COLO668 (cell line): ENCODE measurements at regions not wholly inside any gene's neighbourhood (a gene's known extent, or its start where the extent isn't known, plus 50 kb on each side); places are given as distances from the start of the nearest gene placed in this dataset.
"Not testable (repeated sequence)": the region's sequence is repeated elsewhere in the genome, so short reads cannot be mapped to it uniquely, and the experiment has no call there.

Experiments
- DNase-seq: peaks from one replicate; lab custom pipeline; 2025; ENCODE audit not compliant: unreplicated experiment; lab: John Stamatoyannopoulos, UW

DNA sequence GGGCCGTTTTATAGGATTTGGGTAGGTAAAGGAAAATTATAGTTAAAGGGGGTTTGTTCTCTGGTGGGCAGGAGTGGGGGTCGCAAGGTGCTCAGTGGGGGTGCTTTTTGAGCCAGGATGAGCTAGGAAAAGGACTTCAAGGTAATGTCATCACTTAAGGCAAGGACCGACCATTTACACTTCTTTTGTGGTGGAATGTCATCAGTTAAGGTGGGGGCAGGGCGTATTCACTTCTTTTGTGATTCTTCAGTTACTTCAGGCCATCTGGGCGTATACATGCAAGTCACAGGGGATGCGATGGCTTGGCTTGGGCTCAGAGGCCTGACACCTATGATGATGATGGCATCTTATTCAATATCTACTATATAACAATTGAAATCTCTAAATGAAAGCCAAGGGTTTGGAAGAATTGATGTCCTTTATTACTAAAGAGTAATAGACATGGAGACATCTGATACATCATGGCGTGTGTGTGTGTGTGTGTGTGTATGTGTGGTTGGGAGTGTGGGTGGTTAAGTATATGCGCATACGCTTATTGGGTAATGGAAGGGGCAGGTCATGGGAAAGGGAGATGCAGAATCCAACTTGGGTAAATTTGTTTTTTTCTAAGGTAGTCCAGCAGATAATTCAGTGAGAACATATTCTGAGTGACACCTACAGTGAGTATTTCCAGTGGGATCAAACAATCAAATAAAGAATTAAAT is 236.9 kb upstream of the DUSP10 start:
- not testable (repeated sequence) for DNase-seq

DNA sequence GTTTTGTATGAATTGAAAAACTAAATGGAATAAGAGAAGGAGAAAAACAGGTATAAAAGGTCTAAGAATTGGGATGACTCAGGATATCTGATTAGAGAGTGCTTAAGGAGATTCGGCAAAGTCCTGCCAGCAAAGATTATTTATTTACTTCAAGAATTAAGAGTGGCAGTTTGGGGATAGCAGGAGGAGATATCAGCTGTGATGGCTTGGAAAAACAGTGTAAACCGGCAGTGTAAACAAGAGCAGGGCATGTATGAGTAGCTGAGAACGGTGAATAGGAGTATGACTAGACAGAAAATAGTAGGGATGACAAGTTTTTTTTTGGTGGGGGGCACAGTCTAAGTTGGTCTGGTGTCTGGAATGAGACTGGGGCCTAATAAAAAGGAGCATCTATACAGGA is 231.9 kb upstream of the DUSP10 start:
- not testable (repeated sequence) for DNase-seq

DNA sequence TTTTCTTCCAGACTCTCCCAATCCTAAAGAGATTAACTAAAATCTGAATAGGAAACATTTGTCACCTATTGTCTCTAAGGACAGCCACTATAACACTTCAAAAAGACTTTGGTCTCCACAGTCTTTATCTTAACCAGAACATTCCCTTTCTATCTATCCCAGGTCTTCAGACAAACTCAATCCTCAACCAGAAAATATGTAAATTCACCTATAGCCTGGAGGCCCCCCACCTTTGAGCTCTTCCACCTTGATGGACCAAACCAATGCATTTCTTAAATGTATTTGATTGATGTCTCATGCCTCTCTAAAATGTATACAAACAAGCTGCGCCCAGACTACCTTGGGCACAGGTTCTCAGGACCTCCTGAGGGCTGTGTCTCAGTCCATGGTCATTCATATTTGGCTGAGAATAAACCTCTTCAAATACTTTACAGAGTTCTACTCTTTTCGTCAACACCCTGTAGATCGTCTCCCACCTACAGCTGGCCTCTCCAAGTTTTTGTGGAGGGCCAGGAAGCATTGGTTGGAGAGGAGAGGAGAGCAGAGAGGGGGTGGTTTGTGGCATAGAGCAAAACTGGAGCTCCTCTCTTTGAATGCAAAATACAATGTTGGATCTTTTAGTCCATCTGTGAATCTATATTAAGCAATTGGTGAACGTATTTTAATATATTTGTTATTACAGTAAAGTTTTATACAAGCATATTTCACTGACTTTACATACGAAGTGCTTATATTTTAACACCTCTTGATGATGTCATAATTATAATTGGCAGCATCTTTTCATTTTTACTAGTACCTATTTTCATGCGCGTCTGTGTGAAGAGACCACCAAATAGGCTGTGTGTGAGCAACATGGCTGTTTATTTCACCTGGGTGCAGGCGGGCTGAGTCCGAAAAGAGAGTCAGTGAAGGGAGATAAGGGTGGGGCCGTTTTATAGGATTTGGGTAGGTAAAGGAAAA is 230.7 kb upstream of the DUSP10 start:
- DNase-seq = no peak

DNA sequence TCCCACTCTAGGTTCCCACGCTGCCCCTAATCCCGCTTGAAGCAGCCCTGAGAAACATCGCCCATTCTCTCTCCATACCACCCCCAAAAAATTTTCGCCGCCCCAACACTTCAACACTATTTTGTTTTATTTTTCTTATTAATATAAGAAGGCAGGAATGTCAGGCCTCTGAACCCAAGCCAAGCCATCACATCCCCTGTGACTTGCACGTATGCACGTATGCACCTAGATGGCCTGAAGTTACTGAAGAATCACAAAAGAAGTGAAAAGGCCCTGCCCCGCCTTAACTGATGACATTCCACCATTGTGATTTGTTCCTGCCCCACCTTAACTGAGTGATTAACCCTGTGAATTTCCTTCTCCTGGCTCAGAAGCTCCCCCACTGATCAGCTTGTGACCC is 229.1 kb upstream of the DUSP10 start:
- not testable (repeated sequence) for DNase-seq

DNA sequence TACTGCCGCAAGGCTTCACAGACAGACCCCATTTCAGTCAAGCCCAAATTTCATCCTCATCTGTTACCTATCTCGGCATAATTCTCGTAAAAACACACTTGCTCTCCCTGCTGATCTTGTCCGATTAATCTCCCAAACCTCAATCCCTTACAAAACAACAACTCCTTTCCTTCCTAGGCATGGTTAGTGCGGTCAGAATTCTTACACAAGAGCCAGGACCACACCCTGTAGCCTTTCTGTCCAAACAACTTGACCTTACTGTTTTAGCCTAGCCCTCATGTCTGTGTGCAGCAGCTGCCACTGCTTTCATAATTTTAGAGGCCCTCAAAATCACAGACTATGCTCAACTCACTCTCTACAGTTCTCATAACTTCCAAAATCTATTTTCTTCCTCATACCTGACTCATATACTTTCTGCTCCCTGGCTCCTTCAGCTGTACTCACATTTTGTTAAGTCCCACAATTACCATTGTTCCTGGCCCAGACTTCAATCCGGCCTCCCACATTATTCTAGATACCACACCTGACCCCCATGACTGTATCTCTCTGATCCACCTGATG is 227.5 kb upstream of the DUSP10 start:
- not testable (repeated sequence) for DNase-seq

DNA sequence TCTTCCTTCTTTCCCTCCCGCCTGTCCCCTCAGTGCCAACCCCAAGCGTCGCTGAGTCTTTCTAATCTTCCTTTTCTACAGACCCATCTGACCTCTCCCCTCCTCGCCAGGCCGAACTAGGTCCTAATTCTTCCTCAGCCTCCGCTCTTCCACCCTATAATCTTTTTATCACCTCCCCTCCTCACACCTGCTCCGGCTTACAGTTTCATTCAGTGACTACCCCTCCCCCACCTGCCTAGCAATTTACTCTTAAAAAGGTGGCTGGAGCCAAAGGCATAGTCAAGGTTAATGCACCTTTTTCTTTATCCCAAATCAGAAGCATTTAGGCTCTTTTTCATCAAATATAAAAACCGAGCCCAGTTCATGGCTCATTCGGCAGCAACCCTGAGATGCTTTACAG is 225.6 kb upstream of the DUSP10 start:
- DNase-seq = not testable (repeated sequence)

DNA sequence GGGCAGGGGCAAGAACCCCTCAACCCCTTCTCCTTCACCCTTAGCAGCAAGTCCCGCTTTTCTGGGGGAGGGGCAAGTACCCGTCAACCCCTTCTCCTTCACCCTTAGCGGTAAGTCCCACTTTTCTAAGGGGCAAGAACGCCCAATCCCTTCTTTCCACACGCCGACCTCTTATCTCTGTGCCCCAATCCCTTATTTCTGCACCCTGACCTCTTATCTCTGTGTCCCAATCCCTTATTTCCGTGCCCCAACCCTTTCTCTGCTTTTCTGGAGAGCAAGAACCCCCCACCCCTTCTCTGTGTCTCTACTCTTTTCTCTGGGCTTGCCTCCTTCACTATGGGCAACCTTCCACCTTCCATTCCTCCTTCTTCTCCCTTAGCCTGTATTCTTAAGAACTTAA is 225.0 kb upstream of the DUSP10 start:
- DNase-seq = not testable (repeated sequence)

DNA sequence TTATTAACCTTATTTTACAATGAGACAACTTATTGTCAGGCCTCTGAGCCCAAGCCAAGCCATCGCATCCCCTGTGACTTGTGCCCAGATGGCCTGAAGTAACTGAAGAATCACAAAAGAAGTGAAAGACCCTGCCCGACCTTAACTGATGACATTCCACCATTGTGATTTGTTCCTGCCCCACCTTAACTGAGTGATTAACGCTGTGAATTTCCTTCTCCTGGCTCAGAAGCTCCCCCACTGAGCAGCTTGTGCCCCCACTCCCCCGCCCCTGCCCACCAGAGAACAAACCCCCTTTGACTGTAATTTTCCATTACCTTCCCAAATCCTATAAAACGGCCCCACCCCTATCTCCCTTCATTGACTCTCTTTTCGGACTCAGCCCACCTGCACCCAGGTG is 224.0 kb upstream of the DUSP10 start:
- not testable (repeated sequence) for DNase-seq

DNA sequence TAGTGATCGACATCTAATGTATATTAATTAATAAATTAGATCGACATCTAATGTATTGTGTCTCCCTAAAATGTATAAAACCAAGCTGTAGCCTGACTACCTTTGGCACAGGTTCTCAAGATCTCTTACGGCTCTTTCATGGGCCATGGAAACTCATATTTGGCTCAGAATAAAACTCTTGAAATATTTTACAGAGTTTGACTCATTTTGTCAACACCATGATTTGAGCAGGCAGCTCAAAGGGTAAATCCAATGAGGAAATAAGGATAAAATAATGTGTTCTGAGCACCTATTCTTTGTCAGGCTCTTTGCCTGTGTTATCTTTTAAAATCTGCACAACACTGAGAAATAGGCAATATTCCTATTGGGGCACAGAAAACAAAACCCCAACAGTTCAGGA is 223.4 kb upstream of the DUSP10 start:
- no peak for DNase-seq

DNA sequence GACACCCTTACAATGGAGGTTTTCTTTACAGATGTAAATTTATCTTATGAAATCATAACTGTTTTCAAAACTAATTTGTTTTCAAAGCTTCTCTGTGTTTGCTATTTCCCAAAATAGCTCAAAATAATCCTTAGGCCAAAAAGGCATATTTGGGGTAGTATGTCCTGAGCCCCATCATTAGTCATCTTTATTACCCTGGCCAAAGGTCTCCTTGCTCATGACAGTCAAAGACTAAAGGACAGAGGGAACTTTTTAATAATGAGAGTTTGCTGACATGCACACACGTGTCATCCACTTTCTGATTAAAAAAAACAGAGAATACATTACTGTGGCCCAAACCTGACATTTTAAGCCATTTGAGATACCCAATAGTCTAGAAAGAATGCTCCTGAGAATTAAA is 221.9 kb upstream of the DUSP10 start:
- no peak for DNase-seq

DNA sequence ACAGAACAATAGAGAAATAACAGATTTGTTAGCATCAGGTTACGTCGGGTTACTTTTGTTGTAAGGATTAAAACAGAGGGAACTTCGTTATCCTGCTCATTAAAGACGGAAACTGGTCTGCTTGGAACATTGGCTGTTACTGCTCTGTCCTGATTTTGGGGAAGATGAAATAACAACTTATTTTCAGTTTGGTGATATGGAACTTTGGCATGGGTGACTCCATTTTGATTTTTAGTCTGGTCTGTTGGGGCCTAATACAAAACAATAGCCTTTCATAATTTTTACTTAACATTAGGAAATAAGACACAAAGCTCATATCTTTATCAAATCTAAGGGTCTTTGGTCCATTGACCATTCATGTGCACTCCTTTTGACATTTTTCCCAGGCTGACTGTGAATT is 220.5 kb upstream of the DUSP10 start:
- DNase-seq = no peak

DNA sequence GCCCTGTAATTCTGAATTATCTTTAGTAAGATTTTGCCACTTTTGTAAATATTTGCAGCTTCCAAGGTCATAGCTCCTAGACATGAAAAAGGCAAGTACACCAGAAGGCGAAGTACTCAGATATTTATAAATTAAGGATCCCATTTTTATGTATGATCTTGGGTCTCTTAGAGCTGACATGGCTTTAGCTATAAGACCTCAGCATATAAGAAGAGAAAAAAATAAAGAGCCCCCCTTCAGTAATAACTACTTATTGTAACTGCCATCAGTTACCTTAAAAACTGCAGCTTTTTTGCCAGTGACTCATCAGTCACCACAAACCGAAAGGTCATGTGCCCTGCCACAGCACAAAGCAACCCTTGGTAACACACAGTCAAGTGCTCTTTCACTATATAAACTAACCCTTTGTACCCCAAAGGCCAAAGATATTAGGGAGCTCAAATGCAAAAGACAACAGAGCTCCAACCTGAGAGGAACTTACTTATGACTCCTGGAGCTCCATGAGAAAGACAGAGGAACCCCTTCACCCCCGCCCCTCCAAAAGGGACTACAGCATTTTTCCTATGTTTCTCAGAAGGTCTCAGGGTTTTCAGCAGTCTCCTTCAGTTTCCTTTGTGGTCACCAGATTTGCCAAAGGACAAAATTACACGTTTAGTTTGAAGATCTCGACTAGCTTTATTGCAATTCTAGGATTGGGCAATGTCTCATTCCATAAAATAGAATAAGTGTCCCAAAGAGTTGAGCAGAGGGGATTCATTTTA is 219.8 kb upstream of the DUSP10 start:
- DNase-seq = no peak

DNA sequence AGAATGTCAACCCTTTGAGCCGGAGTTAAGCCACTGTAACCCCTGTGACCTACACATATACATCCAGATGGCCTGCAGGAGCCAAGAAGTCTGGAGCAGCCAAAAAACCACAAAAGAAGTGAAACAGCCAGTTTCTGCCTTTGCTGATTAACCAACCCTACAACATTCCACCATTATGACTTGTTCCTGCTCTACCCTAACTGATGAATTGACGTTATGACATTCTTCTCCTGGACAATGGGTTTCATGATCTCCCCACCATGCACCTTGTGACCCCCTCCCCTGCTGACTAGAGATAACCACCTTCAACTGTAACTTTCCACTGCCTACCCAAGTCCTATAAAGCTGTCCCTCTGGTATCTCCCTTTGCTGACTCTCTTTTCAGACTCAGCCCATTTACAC is 216.3 kb upstream of the DUSP10 start:
- DNase-seq = not testable (repeated sequence)

DNA sequence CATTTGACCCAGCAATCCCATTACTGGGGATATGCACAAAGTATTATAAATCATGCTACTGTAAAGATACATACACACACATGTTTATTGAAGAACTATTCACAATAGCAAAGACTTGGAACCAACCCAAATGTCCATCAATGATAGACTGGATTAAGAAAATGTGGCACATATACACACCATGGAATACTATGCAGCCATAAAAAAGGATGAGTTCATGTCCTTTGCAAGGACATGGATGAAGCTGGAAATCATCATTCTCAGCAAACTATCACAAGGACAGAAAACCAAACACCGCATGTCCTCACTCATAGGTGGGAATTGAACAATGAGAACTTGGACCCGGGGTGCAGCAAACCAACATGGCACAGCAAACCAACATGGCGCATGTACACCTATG is 215.5 kb upstream of the DUSP10 start:
- not testable (repeated sequence) for DNase-seq

DNA sequence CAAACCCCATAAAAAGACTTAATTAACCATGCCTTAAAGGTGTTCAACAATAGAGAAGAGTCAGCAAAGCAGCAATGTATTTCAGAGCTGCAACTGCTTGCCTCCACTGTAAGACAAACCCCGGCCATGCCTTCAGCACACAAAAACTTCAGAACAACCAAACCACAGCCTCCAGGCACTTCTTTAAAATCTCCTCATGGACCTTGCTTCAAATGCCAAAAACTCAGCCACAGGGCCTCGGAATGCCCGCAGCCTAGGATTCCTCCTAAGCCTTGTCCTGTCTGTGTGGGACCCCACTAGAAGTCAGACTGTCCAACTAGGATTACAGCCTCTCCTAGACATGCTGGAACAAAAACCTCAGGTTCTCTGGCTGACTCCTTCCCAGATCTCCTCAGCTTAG is 208.1 kb upstream of the DUSP10 start:
- DNase-seq = no peak

DNA sequence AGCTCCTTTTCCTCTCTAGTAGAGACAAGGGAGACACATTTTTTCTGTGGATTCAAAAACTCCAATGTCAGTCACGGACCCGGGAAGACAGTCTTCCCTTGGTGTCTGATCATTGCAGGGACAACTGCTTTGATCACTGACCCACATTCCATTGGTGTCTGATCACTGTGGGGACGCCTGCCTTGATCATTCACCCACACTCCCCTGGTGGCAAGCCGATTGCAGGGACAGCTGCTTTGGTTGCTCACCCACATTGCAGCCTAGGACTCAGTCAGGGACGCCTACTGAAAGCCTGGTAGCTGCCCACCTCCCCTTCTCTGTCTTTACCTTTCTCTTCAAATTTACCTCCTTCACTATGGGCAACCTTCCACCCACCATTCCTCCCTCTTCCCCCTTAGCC is 206.6 kb upstream of the DUSP10 start:
- DNase-seq = no peak

DNA sequence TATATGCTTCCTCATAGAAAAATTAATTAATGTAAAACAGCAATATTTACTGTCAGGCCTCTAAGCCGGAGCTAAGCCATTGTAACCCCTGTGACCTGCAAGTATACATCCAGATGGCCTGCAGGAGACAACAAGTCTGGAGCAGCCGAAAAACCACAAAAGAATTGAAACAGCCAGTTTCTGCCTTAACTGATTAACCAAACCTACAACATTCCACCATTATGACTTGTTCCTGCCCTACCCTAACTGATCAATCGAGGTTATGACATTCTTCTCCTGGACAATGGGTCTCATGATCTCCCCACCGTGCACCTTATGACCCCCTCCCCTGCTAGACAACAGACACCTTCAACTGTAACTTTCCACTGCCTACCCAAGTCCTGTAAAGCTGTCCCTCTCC is 205.8 kb upstream of the DUSP10 start:
- no peak for DNase-seq

DNA sequence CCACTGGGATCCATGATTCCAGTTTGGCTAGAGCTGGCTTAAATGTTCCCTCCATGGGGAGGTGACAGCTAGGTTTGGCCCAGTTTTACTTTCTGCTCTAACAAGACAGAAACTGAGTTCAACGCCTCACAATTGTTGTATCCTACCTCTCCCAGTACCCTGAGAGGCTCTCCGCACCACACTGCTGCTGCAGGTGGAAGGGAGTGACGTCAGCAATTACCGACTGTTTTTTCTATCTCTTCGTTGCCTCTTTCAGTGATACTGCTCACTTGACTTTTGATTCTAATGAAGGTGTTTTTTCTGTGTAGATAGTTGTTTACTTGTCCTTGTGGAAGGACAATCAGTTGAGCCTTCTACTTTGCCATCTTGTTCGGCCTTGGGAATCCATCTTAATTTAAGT is 204.9 kb upstream of the DUSP10 start:
- DNase-seq = no peak

DNA sequence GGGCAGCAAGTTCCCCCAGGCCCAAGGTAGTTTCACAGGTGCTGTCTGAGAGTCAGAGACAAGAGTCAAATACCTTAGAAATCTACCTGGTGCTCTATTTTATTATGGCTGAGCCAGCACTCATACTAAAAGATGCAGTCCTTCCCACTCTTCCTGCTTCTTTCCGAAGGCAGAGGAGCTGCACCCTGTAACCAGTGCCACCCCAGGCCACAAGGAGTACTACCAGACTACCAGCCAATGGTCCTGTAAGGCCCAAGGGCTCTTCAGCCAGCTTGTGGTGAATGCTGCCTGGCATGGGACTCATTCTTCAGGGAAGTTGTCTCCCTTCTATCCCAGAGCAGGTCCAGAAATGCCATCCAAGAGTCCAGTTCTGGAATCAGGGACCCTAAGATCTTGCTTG is 203.8 kb upstream of the DUSP10 start:
- no peak for DNase-seq

DNA sequence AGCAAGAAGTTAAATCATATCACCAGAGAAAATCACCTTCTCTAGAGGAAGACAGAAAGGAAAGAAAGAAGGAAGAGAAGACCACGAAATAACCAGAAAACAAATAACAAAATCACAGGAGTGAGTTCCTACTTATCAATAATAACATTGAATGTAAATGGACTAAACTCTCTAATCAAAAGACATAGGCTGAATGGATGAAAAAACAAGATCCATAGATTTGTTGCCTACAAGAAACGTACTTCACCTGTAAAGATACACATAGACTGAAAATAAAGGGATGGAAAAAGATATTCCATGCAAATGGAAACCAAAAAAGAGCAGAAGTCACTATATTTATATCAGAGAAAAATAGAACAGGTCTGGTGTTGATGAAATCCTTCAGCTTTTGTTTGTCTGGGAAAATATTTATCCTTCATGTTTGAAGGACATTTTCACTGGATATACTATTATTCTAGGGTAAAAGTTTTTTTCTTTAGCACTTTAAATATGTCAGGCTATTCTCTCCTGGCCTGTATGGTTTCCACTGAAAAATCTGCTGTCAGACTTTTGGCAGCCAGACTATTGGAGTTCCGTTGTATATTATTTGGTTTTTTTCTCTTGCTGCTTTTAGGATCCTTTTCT is 202.5 kb upstream of the DUSP10 start:
- DNase-seq = no peak

DNA sequence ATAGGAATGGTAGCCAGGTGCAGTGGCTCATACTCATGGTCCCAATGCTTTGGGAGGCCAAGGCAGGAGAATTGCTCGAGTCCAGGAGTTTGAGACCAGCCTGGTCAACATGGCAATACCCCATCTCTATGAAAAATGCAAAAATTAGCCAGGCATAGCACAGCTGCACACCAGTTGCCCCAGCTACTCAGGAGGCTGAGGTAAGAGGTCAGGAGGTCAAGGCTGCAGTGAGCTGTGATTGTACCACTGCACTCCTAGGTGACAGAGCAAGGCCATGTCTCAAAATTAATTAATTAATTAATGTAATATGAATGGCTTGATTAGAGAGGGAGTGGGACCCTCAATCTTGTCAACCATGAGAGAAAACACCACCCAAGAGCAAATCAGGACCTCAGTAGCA is 198.7 kb upstream of the DUSP10 start:
- DNase-seq = no peak
